Lung (tissue), 11 donors: ENCODE measurements at regions not wholly inside any gene's neighbourhood (a gene's known extent, or its start where the extent isn't known, plus 50 kb on each side); places are given as distances from the start of the nearest gene placed in this dataset.

ENCODE experiments used
- ATAC-seq: fragments of 200-7000 bp; cut with Tn5 transposase; one replicate; pipeline ENCODE4 v1.9.1; 2020; ENCODE audit warnings: moderate number of reproducible peaks; ENCODE audit not compliant: insufficient read depth, low FRiP score
- DNase-seq, 3 donors: peaks; one replicate each; pipeline ENCODE4 v3.0.0-alpha.2; 2013 to 2017
- H3K27ac ChIP-seq, 2 donors: one replicate each; pipeline ENCODE4 v1.5.1; 2013; ENCODE audit warnings: mild to moderate bottlenecking in 2 of 2, moderate library complexity in 2 of 2, control low read depth in 1 of 2, inconsistent platforms in 1 of 2, low read depth in 1 of 2, low read length in 1 of 2
- H3K27me3 ChIP-seq, 3 donors: one replicate each; pipeline ENCODE4 v1.5.1; 2013; ENCODE audit warnings: low read length in 2 of 3; ENCODE audit not compliant: control insufficient read depth in 3 of 3, insufficient read depth in 3 of 3
- H3K36me3 ChIP-seq, 4 donors: one replicate each; pipeline ENCODE4 v1.5.1; 2013; ENCODE audit warnings: low read length in 4 of 4, mild to moderate bottlenecking in 1 of 4, moderate library complexity in 1 of 4; ENCODE audit not compliant: control insufficient read depth in 4 of 4, insufficient read depth in 4 of 4
- H3K4me1 ChIP-seq, 5 donors: one replicate each; pipeline ENCODE4 v1.5.1; 2013; ENCODE audit warnings: low read length in 5 of 5, mild to moderate bottlenecking in 2 of 5, moderate library complexity in 1 of 5; ENCODE audit not compliant: control insufficient read depth in 5 of 5, insufficient read depth in 5 of 5
- H3K4me3 ChIP-seq: one replicate; pipeline ENCODE4 v1.5.1; 2013; ENCODE audit warnings: mild to moderate bottlenecking, control low read depth, moderate library complexity
- H3K9ac ChIP-seq, 2 donors: one replicate each; pipeline ENCODE4 v1.5.1; 2013; ENCODE audit warnings: low read length in 2 of 2, control low read depth in 1 of 2; ENCODE audit not compliant: insufficient read depth in 1 of 2
- H3K9me3 ChIP-seq, 4 donors: one replicate each; pipeline ENCODE4 v1.5.1; 2013; ENCODE audit warnings: low read length in 3 of 4, mild to moderate bottlenecking in 1 of 4, moderate library complexity in 1 of 4; ENCODE audit not compliant: control insufficient read depth in 4 of 4, insufficient read depth in 3 of 4
- CTCF ChIP-seq: IDR thresholded peaks from 2 replicates; pipeline ENCODE4 v1.5.1; 2012; ENCODE audit warnings: mild to moderate bottlenecking; ENCODE audit errors: control extremely low read depth, extremely low read depth
- WGBS, 2 donors: extraction: QIAGEN DNeasy Blood & Tissue Kit; methylation state at CpG; one replicate each; pipeline ENCODE4 v1.1.7; 2013; 5-methylcytosine and 5-hydroxymethylcytosine counted together
- donor health status: control.
- donor health status: control.
- donor health status: Bipolar disorder and iron deficiency.
- donor health status: healthy.
- donor health status: DM: yes; HTN: yes; CAD: no.

DNA sequence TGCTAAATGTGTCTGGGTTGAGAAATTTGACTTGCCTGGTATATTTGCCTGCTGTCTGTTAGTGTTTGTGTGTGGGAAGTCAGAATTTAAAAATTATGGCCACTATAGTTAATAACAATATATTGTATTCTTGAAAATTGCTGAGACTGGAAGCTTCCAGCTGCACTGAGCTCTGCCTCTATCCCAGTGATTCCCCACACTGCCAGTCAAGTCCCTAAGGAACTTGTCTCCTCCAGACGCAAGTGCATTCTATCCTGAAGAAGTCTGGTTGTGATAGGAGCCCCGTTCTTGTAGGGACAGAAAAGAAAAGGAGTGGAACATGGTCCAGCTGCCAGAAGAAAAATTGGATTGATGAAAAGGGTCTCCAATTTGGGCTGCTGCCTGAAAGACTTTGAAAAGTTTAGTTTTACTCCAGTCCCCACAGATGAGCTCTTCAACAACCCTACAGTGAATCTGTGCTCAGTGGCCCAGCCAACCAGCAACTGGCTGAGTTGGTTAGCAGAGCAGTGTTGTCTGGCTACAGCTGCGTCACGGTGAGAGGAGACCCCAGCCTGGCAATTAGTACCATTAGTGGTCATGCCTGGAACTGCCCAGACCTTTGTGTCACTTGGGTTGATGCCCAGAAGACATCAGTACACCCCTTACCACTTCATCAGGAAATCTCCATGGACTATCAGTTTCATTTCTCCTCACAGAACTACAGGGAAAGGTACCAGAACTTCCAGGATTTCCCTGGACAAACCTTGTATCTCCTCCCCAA, 183.1 kb upstream of the MCHR2 start:
- Histone ChIP-seq H3K9ac (no peak overlapping the region), H3K36me3 (no peaks in the 10 kb centered on the region), H3K9me3 (no peaks in the 10 kb centered on the region), H3K27ac (no peak overlapping the region), H3K4me1 (peaks cover 0 to 12% (median 4%) of the 10 kb centered on the region in 5 donors), H3K27me3 (no peaks in the 10 kb centered on the region), H3K4me3 (no peak overlapping the region)
- DNase-seq (peak in 1 of 3 donors; percentile 2), ATAC-seq (no peak)
- 78 to 83% methylated on average over 4 of the region's 4 CpGs for WGBS, 2 donors
- no peak for TF ChIP-seq CTCF

- peaks cover 0 to 12% (median 4%) of the 10 kb centered on the region in 5 donors for H3K4me1 ChIP-seq
These were observed 182.4 kb upstream of the MCHR2 start for GRCh38 chr6:100176311-100176950.

DNA sequence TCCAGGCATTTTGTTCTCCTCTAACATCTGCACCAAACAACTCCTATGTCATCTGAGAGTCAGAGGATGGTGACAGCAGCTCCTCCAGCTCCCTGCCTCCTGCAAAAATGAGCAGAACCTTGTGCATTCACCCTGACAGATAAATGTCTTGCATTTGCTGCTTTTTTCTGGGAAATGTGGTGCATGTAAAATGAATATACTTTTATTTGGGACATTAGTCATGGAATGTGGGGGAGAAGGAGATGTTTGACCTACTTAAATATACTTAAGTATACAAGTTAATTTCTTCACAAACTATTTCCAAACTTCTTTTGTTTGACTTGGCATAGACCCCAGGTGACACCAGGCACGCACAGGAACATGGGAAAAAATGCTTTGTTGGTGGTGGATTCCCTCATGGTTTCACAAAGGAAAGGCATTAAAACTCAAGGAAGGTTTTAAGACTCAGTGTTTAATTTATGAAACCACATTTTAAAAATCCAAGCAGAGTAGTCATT, 181.8 kb upstream of the MCHR2 start:
- peak; percentile 46 for ATAC-seq
- Histone ChIP-seq H3K27ac (no peak overlapping the region), H3K36me3 (no peaks in the 10 kb centered on the region)

More at GRCh38 chr6:100176311-100176950, 182.4 kb upstream of the MCHR2 start:
- no peaks in the 10 kb centered on the region for H3K36me3 ChIP-seq
- H3K27ac ChIP-seq: peak overlapping the region in 1 of 2 donors; percentile 14
- no peaks in the 10 kb centered on the region for H3K27me3 ChIP-seq
- no peak overlapping the region for H3K9ac ChIP-seq
- no peak overlapping the region for H3K4me3 ChIP-seq
- DNase-seq (peak in 2 of 3 donors; percentile 34 to 51), ATAC-seq (no peak)
- H3K9me3 ChIP-seq: no peaks in the 10 kb centered on the region
- WGBS, 2 donors: 37 to 48% methylated on average over 6 of the region's 6 CpGs
- no peak for TF ChIP-seq CTCF

More for the DNA sequence above, 181.8 kb upstream of the MCHR2 start:
- peaks cover 0 to 12% (median 4%) of the 10 kb centered on the region in 5 donors for H3K4me1 ChIP-seq
- H3K27me3 ChIP-seq: no peaks in the 10 kb centered on the region
- no peak overlapping the region for H3K9ac ChIP-seq
- DNase-seq: peak in 2 of 3 donors; percentile 52 to 70
- H3K4me3 ChIP-seq: no peak overlapping the region
- no peak for TF ChIP-seq CTCF
- H3K9me3 ChIP-seq: no peaks in the 10 kb centered on the region
- 26 to 55% methylated on average over 1 of the region's 1 CpG for WGBS, 2 donors
